Superior temporal gyrus (tissue), 1 donor: ENCODE measurements at regions not wholly inside any gene's neighbourhood (a gene's known extent, or its start where the extent isn't known, plus 50 kb on each side); places are given as distances from the start of the nearest gene placed in this dataset.
"Not testable (repeated sequence)": the region's sequence is repeated elsewhere in the genome, so short reads cannot be mapped to it uniquely, and the experiment has no call there.

ENCODE experiments used
- DNase-seq: peaks from one replicate; pipeline ENCODE4 v3.0.0-alpha.2; 2016; ENCODE audit errors: extremely low spot score

DNA sequence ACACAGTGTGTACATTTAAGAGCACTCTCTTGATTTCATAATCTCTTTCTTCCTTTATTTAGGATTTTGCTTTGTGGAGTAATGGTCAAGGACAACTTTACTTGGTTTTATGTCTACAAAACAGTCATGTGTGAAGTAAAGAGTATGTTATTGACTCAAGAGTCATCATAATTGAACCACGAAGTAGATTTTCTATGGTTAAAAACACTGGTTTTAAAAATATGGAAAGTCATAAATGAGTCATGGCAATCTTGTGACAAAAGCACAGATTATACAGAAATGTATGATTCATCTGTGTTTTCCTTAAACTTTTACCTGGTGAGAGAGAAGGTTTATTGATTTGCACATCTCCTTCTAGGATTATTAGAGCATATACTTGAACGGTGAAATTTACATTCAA, 969.7 kb downstream of the GATA3 start:
- no peak for DNase-seq

DNA sequence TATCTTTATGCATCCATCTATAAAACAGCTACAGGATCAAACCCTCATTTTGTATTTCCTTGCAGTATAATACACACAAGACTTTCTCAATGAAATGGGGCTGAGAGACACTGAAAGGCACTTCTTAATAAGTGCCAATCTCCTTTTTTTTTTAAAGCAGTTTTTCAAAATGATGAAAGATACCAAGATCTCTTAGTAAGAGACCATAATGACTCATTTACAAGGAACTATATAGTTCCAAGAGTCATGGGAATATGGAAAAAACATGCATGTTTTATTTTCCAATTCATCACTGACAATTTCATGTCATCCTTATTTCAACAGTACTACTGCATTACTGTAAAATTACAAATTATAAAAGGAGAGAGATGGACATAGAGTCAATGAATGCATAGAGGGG, 973.7 kb downstream of the GATA3 start:
- no peak for DNase-seq

DNA sequence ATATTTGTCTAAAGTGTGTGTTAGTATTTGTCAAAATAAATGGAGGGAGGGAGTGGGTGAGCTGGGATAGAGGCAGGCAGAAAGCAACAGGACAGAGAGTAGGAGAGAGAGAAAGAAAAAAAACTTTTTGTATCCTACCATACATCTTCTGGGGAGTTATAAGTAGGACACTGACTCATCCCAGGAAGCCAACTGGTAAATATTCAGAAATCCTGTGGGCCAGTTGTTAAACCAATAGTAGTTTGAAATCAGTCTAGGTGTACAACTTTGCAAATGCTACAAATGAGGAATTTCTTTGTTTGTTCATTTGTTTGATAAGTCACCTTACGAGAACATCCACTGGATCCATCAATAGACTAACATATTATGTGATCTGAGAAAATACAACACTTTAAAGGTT, 980.9 kb downstream of the GATA3 start:
- DNase-seq, result no peak

DNA sequence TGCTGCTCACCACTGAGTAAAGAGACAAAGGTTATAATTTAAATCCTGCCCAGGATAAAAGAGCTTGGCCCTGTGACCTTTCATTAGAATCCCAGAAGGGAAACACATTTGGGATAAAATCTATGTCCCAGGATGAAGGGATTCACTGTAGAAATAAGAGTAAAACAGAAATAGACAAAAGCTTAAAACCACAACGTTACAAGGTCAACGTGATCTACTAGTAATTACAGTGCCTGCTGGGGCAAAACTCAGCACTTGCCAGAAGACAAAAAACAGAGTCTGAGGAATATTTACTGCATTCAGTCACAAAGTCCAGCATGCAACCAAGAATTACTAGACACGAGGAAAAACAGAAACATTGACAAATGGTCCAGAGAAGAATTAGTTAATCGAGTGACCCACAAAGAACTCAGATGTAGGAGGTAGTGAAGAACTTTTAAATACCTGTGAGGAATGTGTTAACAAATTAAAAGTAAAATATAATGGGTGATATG, 982.3 kb downstream of the GATA3 start:
- DNase-seq, result no peak

DNA sequence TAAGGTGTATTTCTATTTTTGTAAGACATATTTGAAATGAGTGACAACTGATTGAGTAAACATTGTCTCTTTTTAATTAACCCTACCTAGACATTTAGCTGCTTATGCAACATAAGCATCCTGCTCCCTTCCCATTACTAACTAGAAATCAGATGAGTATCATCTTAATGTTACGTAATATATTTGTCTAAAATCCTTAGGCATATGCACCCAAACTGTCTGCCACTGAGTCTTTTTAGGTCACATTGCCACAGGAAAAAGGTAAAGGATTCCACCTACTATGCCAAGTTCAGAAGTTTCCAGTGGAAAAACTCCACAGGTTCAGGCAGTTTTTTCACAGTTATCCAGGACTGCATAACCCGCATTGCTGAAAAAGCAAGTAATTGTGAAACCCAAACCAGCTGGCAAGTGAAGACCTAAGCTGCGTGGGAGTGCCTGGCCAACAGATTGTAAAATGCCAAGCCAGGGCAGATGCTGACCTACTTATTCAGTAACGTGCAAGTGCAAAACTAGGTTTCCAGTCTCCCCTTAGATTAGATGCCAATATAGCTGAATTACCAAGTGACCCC, 983.7 kb downstream of the GATA3 start:
- peak; percentile 24 for DNase-seq

DNA sequence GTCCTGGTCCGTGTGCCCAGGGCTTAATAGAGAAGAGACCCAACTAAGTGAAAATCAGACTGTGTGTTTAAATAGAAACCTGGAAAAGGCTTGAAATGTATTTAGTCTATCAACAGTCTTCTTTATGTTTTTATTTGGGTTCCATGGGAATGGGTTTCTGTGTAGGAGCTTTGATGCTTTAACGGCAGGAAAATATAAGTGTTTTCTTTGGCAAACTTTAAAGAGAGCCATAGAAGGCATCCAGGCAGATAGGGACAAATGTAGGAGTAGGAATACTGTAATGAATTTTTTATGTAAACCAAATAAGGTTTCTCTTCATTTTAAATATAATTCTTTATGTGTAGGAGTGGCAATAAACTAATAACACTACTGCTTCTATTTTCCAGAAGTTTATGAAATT, 989.0 kb downstream of the GATA3 start:
- no peak for DNase-seq

DNA sequence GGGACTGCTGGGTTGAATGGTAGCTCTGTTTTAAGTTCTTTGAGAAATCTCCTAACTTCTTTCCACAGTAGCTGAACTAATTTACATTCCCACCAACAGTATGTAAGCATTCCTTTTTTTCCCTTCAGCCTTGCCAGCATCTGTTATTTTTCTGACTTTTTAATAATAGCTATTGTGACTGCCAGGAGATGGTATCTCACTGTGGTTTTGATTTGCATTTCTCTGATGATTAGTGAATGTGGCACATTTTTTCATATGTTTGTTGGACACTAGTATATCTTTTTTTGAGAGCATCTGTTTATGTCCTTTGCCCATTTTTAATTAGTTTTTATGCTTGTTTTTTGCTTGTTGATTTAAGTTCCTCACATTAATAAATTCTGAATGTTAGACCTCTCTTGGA, 990.8 kb downstream of the GATA3 start:
- no peak for DNase-seq

DNA sequence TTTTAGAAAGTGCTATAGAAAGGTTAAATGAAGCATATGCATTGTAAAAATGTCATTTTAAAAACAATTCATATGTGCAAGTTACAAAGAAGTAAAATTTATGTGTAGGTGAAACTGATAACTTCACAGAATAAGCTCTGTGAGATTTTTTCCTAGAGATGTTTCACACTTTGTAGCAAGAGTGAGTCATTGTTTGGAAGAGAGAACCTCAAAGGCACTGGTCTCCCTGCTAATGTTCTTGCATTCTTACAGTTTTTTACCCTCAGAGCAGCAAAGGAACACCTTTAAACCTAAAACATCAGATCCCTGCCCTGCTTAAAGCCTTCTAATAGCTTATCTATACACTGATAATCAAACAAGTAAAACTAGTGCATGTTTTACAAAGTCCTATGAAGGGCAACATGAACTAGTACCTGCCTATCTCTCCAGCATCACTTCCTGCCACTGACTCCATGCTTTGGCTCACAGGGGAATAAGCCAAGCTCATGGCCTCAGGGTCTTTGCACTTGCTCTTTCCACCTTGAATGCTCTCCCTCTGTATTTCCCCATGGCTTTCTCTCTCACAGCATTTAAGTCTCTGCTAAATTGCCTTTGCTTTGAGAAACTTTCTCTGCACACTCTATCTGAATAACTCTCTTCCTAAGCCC, 997.0 kb downstream of the GATA3 start:
- peak; percentile 20 for DNase-seq

DNA sequence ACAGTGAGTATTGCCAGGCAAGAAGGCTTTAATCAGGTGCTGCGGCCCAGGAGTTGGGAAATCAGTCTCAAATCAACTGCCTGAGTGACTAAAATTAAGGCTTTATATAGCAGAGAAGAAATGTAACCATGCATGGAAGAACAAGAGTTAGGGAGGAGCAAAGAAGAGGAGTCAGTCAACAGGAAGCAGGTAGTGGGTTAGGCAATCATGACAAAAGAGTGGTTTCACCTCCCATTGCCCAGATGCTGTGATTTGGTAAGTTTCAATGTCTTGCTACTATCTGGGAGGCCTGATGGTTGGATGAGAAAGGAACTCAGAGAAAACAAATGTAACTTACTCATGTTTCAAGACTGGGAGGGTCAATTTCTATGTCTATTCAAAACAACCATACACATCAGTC, 998.3 kb downstream of the GATA3 start:
- DNase-seq, result no peak

DNA sequence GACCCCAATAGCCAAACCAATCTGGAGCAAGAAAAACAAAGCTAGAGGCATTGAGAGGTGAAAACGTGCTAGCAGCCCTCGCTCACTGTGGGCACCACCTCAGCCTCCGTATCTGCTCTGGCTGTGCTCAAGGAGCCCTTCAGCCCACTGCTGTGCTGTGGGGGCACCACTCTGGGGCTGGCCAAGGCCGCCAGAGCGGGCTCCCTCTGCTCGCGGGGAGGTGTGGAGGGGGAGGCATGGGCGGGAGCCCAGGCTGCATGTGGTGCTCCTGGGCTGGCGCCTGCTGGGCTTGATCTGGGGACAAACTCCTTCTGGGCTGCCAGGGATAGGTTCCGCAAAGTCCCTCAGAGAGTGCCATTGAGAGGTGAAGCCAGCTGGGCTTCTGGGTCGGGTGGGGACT, 1002.0 kb downstream of the GATA3 start:
- DNase-seq, result no peak

DNA sequence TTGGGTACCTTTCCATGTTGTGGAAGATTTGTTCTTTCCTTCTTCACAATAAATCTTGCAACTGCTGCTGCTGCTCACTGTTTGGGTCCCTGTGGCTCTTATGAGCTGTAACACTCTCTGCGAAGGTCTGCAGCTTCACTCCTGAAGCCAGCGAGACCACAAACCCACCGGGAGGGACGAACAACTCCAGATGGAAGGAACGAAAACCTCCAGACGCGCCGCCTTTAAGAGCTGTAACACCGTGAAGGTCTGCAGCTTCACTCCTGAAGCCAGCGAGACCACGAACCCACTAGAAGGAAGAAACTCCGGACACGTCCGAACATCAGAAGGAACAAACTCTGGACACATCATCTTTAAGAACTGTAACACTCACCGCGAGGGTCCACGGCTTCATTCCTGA, 1002.8 kb downstream of the GATA3 start:
- not testable (repeated sequence) for DNase-seq

DNA sequence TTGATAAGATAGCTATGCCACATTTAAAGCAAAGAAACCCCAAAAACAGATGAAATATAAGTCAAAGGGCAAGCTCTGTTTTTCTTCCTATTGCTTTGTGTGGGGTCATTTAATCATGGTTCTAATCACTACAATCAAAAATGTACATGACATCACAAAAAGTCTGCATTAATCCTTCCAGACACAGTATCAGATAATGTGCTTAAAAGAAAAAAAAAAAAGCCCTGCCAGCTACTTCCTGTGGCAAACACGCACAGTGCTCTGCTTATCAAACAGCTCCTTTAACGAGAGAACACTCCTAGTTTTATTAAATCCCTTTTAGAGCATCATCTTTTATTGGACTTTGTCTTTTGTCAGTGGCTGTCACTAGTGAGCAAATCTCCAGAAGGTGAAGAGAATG, 1005.8 kb downstream of the GATA3 start:
- DNase-seq, result no peak

DNA sequence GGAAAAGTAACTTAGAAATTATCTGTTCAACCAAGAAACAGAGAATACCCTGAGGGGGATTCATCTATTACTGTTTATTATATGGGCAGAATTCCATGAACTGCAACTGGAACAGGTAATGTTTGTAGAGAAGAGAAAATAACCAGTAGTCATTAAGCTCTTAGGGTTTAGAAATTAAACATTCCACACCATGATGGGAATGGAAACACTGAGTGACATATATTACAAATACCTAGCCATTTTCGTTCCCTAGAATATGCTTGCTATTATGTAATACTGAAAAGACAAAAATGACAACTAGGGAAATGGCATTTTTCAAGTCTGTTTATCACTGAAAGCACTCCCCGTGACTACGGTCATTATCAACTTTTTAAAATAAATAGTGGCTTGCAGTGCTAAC, 1007.4 kb downstream of the GATA3 start:
- DNase-seq, result no peak

DNA sequence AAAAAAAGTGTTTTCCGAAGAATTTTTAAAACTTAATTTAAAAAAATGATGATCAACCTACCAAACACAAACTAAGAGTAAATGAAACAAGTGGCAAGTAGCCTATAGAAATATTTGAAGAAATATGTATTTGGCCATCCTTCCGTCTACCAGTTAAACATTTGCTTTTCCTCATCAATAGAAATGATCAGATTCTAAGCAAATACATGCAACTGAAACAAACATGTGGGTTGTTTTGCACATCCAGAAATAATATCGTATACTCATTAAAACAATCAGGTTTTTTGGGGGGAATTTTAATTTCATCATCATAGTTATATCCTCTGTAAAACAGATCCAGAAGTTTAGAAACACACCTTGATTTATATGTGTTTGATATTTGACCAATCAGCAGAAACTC, 1011.7 kb downstream of the GATA3 start:
- DNase-seq, result no peak

DNA sequence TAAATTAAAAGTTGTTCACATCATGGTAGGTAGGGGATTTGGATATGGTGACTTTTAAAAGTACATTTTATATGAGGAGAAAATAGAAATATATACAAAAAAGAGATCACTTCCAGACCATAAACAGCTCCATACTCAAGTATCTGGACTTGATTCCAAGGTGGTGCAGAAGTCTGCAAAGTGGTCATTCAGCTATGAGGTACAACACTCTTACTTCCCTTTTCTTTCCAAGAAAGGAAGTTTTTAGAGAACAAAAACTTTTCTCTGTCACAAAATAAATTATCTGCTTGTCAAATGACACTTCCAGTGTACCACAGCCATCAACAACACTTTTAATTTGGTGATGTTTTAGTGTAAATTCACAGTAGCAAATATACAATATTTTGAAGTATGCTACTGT, 1013.5 kb downstream of the GATA3 start:
- no peak for DNase-seq

DNA sequence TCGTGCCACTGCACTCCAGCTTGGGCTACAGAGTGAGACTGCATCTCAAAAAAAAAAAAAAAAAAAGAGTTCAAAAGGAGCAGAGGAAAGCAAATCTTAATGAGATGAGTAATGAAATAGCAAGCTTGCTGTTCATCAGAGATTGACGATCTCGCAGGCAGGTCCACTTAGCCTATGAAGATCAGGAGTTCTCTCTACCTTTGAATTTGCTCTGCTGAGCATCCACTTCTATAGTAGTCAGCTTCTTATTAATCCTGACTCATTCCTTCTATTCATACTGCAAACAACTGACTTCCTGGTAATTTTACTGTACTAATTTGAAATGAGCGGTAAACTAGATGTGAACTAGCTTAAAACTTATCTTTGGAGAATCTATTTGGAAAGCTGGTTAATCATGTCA, 1014.6 kb downstream of the GATA3 start:
- no peak for DNase-seq

DNA sequence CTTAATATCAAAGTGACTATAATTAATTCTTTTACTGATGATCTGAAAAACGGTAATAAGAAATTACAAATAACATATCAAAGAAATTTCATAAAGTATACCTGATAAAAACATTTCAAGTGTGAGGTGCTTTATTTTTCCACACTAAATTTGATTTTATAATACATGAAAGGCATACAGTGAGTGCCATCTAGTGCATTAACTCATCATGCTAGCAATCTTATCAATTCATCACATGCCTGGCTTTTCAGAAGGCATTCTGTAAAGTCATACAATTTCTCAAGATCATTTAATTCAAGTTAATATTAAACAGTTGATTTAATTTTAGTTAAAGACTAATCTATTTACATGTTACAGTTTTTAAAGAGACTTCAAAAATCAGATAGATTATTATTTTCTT, 1020.9 kb downstream of the GATA3 start:
- no peak for DNase-seq

DNA sequence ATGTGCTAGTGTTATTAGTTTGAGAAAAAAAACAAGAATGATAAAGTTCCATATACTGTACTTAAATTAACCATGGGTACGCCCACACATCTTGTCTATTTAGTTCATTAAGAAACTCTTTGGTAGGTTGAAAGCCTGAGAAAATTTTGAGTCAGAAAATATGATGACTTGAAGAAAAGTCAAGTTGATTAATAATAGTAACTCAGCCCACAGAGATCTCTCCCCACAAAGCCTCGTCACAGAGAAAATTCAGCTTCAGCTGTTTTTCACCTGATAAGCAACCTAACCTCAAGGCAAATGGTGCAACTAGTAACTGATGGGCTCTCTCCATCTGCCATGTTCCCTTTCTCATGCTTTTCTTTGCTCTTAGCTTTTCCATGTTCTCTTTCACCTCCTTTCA, 1021.6 kb downstream of the GATA3 start:
- DNase-seq, result no peak

DNA sequence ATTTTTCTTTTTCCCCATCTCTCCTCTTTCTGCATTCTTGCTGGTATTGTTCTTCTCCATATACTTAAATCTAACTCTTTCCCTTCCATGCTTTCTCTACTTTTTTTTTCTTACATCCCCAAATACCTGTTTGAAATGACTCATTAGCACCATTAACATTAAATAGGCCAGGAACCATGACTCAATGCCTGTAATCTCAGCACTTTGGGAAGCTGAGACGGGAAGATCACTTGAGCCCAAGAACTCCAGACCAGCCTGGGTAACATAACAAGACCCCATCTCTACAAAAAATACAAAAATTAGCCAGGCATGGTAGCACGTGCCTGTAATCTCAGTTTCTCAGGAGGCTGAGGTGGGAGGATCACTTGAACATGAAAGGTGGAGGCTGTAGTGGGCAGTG, 1026.8 kb downstream of the GATA3 start:
- DNase-seq, result no peak

DNA sequence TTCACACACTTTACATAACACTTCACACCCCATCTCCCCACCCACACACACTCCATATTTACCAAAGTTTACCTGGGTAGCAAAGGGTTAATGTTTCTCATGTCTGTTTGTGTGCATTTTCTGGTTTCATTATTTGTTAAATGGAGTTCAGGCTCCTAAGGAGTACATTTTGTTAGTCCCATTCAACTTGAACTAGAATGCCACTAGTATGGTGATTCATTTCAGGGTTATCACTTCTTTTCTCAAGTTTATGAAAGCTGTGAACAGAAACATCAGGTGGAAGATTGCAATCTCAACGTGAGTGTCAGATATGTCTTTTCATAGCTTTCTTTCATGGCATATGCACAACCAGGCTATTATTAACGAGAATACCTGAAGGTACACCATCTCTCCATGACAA, 1027.5 kb downstream of the GATA3 start:
- DNase-seq, result no peak

DNA sequence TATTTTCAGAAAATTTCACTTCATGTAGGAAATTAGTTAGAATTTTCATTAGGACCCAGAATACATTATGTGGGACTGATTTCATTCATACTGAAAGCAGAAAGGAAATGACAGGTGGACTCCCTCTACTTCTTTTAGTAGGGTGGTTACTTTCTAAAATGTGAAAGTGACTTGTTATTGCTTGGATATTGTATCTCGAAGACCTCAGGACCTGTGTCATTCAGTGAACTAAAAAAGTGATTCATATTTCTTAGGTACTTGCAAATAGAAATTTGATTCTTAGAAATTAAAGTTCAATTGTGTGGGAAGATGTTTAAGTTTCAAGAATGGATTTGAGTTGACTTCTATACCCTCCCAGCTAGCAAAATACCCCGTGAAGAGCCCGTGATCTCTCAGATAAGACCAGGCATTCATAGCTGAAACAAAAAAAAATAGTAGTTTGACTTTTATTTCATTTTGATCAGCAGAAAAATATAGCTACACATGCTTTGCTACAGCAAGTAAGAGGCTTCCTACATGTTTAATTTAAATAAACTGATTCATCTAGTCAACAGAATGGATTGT, 1037.1 kb downstream of the GATA3 start:
- DNase-seq, result no peak

DNA sequence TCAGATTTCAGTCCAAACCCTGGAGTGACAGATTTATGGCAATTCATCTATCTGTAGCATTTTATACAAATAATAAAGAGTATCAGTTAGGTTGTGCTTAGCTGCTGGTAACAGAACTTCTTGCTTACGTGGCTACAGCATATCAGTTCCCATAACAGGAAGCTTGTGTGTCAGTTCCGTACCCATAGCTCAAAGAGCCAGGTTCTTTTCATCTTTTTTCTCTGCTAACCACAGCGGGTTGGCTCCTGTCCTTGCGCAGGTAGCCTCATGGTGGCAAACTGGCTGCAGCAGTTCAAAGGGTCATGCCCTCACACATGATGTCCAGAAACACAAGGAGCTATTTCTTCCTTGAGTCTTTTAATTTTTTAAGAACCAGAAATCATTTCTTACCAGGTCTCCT, 1041.8 kb downstream of the GATA3 start:
- DNase-seq, result no peak

DNA sequence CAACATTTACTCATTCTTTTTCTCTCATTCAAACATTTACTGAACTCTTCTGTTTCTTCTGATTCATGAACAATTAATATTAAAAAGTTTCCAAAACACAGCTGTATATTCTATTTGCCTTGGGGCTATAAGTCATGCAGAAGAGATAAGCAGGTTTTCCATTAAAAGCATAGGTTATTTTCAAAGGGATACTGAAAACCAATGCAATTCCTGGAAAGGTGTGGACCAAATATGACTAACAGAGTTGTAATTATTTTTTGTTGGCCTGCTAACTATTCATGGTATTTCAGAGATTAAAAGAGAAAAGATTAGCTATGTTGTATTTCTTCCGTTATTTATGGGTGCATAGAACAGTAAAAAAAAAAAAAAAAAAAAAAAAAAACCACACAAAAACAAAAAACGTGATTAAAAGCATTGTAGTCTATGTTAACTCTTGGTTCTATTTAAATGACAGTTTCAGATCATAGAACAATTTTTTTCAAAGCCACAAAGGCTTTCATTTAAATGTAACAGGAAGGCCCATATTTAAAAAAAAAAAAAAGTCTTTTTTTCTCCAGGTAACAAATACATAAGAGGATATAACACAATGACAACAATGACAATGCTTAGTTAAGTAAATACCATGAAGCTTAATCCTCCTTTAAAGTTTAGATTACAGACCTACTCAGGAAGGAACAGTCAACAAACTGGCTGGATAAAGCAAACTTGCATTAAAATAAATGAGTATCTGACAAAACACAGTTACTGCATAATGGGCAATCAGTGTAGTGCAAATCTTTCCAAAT, 1042.9 kb downstream of the GATA3 start:
- no peak for DNase-seq
